ENCODE measurements at regions not wholly inside any gene's neighbourhood (a gene's known extent, or its start where the extent isn't known, plus 50 kb on each side); places are given as distances from the start of the nearest gene placed in this dataset.
A peak's percentile ranks its signal among the peaks of the same experiment; 100 is the strongest.

DNA sequence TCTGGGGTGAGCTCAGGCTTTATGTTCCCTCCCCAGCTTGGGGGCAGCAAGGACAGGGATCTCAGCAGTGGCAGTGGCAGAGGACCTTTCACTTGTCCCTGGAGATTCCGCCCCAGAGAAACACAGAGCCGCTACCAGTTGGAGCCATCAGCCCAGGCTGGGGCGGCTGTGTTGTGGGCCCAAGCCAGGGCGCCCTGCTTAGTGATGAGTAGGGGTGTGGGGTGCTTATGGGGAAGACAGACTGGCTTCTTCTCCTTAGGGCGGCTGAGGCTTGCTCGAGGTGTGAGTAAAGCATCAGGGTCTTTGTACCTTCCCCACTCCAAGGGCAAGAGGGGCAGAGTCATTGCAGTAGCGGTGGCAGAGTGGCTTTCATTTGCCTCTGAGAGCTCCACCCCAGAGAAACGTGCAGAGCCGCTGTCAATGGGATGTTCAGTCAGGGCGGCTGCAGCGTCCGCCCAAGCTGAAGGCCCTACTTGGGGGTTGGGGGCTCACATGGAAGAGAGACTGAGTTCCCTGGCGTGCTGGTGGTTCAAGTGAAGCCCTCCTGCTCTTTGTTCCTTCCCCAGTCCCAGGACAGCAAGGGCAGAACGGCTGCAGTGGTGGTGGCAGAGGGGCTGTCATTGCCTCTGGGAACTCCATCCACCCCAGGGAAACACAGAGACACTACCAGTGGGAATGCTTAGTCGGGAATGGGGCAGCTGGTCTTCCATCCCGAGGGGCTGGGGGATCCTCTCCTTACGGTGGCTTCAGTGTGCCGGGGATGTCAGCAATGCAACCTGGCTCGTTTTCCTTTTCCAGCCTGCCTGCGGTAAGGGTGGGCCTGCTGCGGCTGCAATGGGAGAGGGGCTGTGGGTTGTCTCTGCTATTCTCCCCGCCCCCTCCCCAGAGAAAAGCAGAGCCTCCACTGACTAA is 2142.5 kb upstream of the TENM3 start:
- Histone ChIP-seq H3K4me1 (ENCODE audit: control insufficient read depth in 1 of 2, insufficient read depth in 2 of 2, low read length in 2 of 2) (peaks cover 4 to 9% of the 10 kb centered on the region in 2 donors), H3K9ac (ENCODE audit: insufficient read depth, low read length, poor library complexity, severe bottlenecking) (no peak overlapping the region), H3K4me2 (replicated peaks; ENCODE audit: extremely low read depth, low read length, poor library complexity, severe bottlenecking) (peak overlapping the region; percentile 52), H2AFZ (ENCODE audit: insufficient read depth, low read depth, low read length, poor library complexity, severe bottlenecking) (peak overlapping the region; percentile 64), H3K36me3 (replicated peaks in 1 of 2; ENCODE audit: control insufficient read depth in 1 of 2, insufficient read depth in 2 of 2, low read length in 2 of 2) (no peaks in the 10 kb centered on the region), H3K27me3 (ENCODE audit: control insufficient read depth in 2 of 2, insufficient read depth in 2 of 2, low read length in 2 of 2) (no peaks in the 10 kb centered on the region), H3K9me3 (replicated peaks in 1 of 2; ENCODE audit: control insufficient read depth in 1 of 2, insufficient read depth in 1 of 2, low read length in 2 of 2) (no peaks in the 10 kb centered on the region), H3K79me2 (ENCODE audit: insufficient read depth, low read length) (no peaks in the 10 kb centered on the region), H3K27ac (ENCODE audit: low read depth in 1 of 2, low read length in 2 of 2) (no peak overlapping the region), H3K4me3 (replicated peaks in 1 of 3; ENCODE audit: low read depth in 2 of 3, low read length in 3 of 3) (peak overlapping the region in 1 of 3 experiments; percentile 67), H4K20me1 (ENCODE audit: insufficient read depth, low read length) (no peaks in the 10 kb centered on the region)
- intact Hi-C loops (cut with micrococcal nuclease): no loop called here
- peaks cover 0 to 14% (median 2%) of the 10 kb centered on the region in 7 donors for H3K9me3 Mint-ChIP-seq
- TF ChIP-seq, protein P1, sequence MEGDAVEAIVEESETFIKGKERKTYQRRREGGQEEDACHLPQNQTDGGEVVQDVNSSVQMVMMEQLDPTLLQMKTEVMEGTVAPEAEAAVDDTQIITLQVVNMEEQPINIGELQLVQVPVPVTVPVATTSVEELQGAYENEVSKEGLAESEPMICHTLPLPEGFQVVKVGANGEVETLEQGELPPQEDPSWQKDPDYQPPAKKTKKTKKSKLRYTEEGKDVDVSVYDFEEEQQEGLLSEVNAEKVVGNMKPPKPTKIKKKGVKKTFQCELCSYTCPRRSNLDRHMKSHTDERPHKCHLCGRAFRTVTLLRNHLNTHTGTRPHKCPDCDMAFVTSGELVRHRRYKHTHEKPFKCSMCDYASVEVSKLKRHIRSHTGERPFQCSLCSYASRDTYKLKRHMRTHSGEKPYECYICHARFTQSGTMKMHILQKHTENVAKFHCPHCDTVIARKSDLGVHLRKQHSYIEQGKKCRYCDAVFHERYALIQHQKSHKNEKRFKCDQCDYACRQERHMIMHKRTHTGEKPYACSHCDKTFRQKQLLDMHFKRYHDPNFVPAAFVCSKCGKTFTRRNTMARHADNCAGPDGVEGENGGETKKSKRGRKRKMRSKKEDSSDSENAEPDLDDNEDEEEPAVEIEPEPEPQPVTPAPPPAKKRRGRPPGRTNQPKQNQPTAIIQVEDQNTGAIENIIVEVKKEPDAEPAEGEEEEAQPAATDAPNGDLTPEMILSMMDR (IDR thresholded peaks at IDR 0.05): no peak
- DNase-seq: no peak
- peak overlapping the region; percentile 56 to 92 for H3K4me3 Mint-ChIP-seq
- peaks cover 18% of the 10 kb centered on the region for H3K4me1 Mint-ChIP-seq
- peak overlapping the region in 1 of 7 donors; percentile 75 for H3K27ac Mint-ChIP-seq
- no peaks in the 10 kb centered on the region for H3K36me3 Mint-ChIP-seq
- H3K27me3 Mint-ChIP-seq (ENCODE audit: low read depth in 3 of 3): no peaks in the 10 kb centered on the region
- WGBS (ENCODE audit: insufficient coverage): 97% methylated on average over 14 of the region's 22 CpGs

DNA sequence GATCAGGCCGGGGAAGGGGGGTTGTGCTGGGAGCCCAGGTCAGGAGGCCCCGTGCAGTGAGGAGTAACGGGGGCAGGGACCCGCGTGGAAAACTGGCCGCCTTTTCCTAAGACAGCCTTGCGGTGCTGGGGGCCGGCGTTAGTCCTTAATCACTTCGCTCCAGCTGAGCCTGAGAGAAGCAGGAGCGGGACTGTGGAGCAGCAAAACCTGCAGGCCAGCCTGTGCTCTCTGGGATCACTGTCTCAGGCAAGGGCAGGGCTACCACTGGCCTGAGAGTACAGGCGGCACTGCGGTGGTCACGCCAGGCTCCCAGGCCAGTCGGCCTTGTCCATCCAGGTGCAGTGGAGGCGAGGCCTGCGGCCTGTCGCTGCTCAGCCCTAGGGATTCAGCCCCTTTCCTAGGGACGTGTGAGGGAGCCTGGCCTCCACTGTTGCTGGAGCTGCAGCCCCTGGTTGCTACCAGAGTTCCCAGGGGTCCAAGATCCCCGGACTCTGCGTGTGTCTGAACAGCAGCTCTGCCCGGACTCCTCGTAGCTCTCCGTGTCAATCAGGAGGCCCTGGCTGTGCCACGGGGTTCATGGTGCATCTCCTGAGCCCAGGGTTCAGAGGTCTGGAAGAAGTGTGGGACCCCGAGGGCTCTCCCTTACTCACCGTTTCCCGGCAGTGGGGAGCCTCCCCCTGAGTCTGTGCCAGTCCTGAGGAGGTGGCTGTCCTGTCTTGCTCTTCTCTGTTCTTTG is 2141.7 kb upstream of the TENM3 start:
- Mint-ChIP-seq H3K4me3 (no peak overlapping the region), H3K27me3 (ENCODE audit: low read depth in 3 of 3) (peaks cover 0 to 2% (median 0%) of the 10 kb centered on the region in 3 donors), H3K9me3 (peaks cover 0 to 14% (median 2%) of the 10 kb centered on the region in 7 donors), H3K27ac (no peak overlapping the region), H3K36me3 (no peaks in the 10 kb centered on the region), H3K4me1 (peaks cover 18% of the 10 kb centered on the region)
- H3K79me2 ChIP-seq (ENCODE audit: insufficient read depth, low read length): no peaks in the 10 kb centered on the region
- intact Hi-C loops (cut with micrococcal nuclease): no loop called here
- H3K36me3 ChIP-seq (replicated peaks in 1 of 2; ENCODE audit: control insufficient read depth in 1 of 2, insufficient read depth in 2 of 2, low read length in 2 of 2): no peaks in the 10 kb centered on the region
- peak overlapping the region; percentile 1 for H2AFZ ChIP-seq (ENCODE audit: insufficient read depth, low read depth, low read length, poor library complexity, severe bottlenecking)
- no peak for DNase-seq
- H3K9me3 ChIP-seq (replicated peaks in 1 of 2; ENCODE audit: control insufficient read depth in 1 of 2, insufficient read depth in 1 of 2, low read length in 2 of 2): no peaks in the 10 kb centered on the region
- H4K20me1 ChIP-seq (ENCODE audit: insufficient read depth, low read length): no peaks in the 10 kb centered on the region
- 86% methylated on average over 28 of the region's 28 CpGs for WGBS (ENCODE audit: insufficient coverage)
- H3K9ac ChIP-seq (ENCODE audit: insufficient read depth, low read length, poor library complexity, severe bottlenecking): no peak overlapping the region
- no peak overlapping the region for H3K4me3 ChIP-seq (replicated peaks in 1 of 3; ENCODE audit: low read depth in 2 of 3, low read length in 3 of 3)
- H3K4me2 ChIP-seq (replicated peaks; ENCODE audit: extremely low read depth, low read length, poor library complexity, severe bottlenecking): no peak overlapping the region
- no peaks in the 10 kb centered on the region for H3K27me3 ChIP-seq (ENCODE audit: control insufficient read depth in 2 of 2, insufficient read depth in 2 of 2, low read length in 2 of 2)
- TF ChIP-seq, protein P1 (IDR thresholded peaks at IDR 0.05): no peak
- H3K4me1 ChIP-seq (ENCODE audit: control insufficient read depth in 1 of 2, insufficient read depth in 2 of 2, low read length in 2 of 2): peaks cover 4 to 9% of the 10 kb centered on the region in 2 donors
- no peak overlapping the region for H3K27ac ChIP-seq (ENCODE audit: low read depth in 1 of 2, low read length in 2 of 2)

All from CD14-positive monocyte (primary cell).